ENCODE measurements at regions not wholly inside any gene's neighbourhood (a gene's known extent, or its start where the extent isn't known, plus 50 kb on each side); places are given as distances from the start of the nearest gene placed in this dataset. TPM values are rescaled to one million over a fixed set of nuclear protein-coding genes. Genes with fewer than 3 reads are reported as not detected.

GRCh38 chr3:154071146-154071545 lies 50.0 kb upstream of the ARHGEF26 start:
- H3K36me3 Mint-ChIP-seq = no peaks in the 10 kb centered on the region

More at GRCh38 chr3:154071146-154071545, 50.0 kb upstream of the ARHGEF26 start:
- peaks cover 2% of the 10 kb centered on the region for H3K4me1 Mint-ChIP-seq
- H3K27me3 ChIP-seq = no peaks in the 10 kb centered on the region
- H2AFZ ChIP-seq (replicated peaks) = no peak overlapping the region
- no peak overlapping the region for H3K27ac Mint-ChIP-seq
- no peaks in the 10 kb centered on the region for H3K79me2 ChIP-seq (ENCODE audit: low read depth)
- no peaks in the 10 kb centered on the region for H3F3A ChIP-seq (ENCODE audit: low read depth)
- H3K27ac ChIP-seq = no peak overlapping the region
- H3K9ac ChIP-seq = no peak overlapping the region
- no peaks in the 10 kb centered on the region for H4K20me1 ChIP-seq (ENCODE audit: low read depth)
- no peak overlapping the region for H3K4me3 Mint-ChIP-seq
- peaks cover 4% of the 10 kb centered on the region for H3K9me3 Mint-ChIP-seq
- H3K27me3 Mint-ChIP-seq (ENCODE audit: insufficient read depth, low read depth) = no peaks in the 10 kb centered on the region
- H3K36me3 ChIP-seq = no peaks in the 10 kb centered on the region
- H3K4me1 ChIP-seq = no peaks in the 10 kb centered on the region
- H3K4me2 ChIP-seq = no peak overlapping the region
- TF ChIP-seq EZH2 (IDR thresholded peaks at IDR 0.05) = no peak
- TF ChIP-seq EZH2phosphoT487 (IDR thresholded peaks at IDR 0.05) = no peak
- no peaks in the 10 kb centered on the region for H3K9me3 ChIP-seq (ENCODE audit: low read depth)
- H3K4me3 ChIP-seq = no peak overlapping the region
- no peak for DNase-seq (ENCODE audit: low spot score)

Small RNA genes lying in the stretch of these regions (small RNA-seq; reads per million reads assigned to genes)
- gene RF00019 (not detected), gene RF00096 (not detected), gene RNU6-901P (not detected)
